GM23248 (cell line): ENCODE measurements at regions not wholly inside any gene's neighbourhood (a gene's known extent, or its start where the extent isn't known, plus 50 kb on each side); places are given as distances from the start of the nearest gene placed in this dataset.

Source experiments
- DNase-seq: peaks from one replicate; pipeline ENCODE4 v3.0.0-alpha.2; 2015
- H2AFZ ChIP-seq: fragments of 200-600 bp; sonication (generic); 2 replicates; pipeline ENCODE4 v1.6.1; 2016; ENCODE audit warnings: antibody characterized with exemption
- H3F3A ChIP-seq: fragments of 200-600 bp; sonication (generic); 2 replicates; pipeline ENCODE4 v1.6.1; 2016; ENCODE audit warnings: mild to moderate bottlenecking, antibody characterized with exemption, mixed run types; ENCODE audit not compliant: insufficient read depth
- H3K27ac ChIP-seq: fragments of 200-600 bp; sonication (generic); 2 replicates; pipeline ENCODE4 v1.5.1; 2016; ENCODE audit warnings: mild to moderate bottlenecking
- H3K27me3 ChIP-seq: fragments of 200-600 bp; sonication (generic); replicated peaks from 2 replicates; pipeline ENCODE4 v1.6.1; 2016; ENCODE audit warnings: mild to moderate bottlenecking; ENCODE audit not compliant: insufficient read depth
- H3K36me3 ChIP-seq: fragments of 200-600 bp; sonication (generic); 2 replicates; pipeline ENCODE4 v1.6.1; 2016; ENCODE audit warnings: low read depth, mild to moderate bottlenecking
- H3K4me1 ChIP-seq: fragments of 200-600 bp; sonication (generic); 2 replicates; pipeline ENCODE4 v1.6.1; 2016; ENCODE audit warnings: mild to moderate bottlenecking; ENCODE audit not compliant: insufficient read depth
- H3K4me2 ChIP-seq: fragments of 200-600 bp; sonication (generic); one replicate; pipeline ENCODE4 v1.6.1; 2016; ENCODE audit warnings: mild to moderate bottlenecking; ENCODE audit not compliant: unreplicated experiment
- H3K4me3 ChIP-seq: fragments of 200-600 bp; sonication (generic); 2 replicates; pipeline ENCODE4 v1.5.1; 2016; ENCODE audit warnings: mild to moderate bottlenecking
- H3K79me2 ChIP-seq: fragments of 200-600 bp; sonication (generic); 2 replicates; pipeline ENCODE4 v1.6.1; 2016; ENCODE audit warnings: mild to moderate bottlenecking; ENCODE audit not compliant: insufficient read depth
- H3K9ac ChIP-seq: fragments of 200-600 bp; sonication (generic); 2 replicates; pipeline ENCODE4 v1.6.1; 2016; ENCODE audit warnings: mild to moderate bottlenecking
- H3K9me2 ChIP-seq: fragments of 200-600 bp; sonication (generic); 2 replicates; pipeline ENCODE4 v1.6.1; 2016; ENCODE audit warnings: mixed run types, mild to moderate bottlenecking, moderate library complexity; ENCODE audit not compliant: insufficient read depth
- H3K9me3 ChIP-seq: fragments of 200-600 bp; sonication (generic); one replicate; pipeline ENCODE4 v1.6.1; 2017; ENCODE audit warnings: low read depth
- H4K20me1 ChIP-seq: fragments of 200-600 bp; sonication (generic); 2 replicates; pipeline ENCODE4 v1.6.0; 2016; ENCODE audit not compliant: insufficient read depth
- EZH2 ChIP-seq: fragments of 200-600 bp; sonication (generic); IDR thresholded peaks from 2 replicates; pipeline ENCODE4 v1.6.1; 2018; ENCODE audit warnings: antibody characterized with exemption, mild to moderate bottlenecking; ENCODE audit not compliant: insufficient read depth, poor library complexity, severe bottlenecking
- EZH2phosphoT487 ChIP-seq: fragments of 200-600 bp; sonication (generic); IDR thresholded peaks from 2 replicates; pipeline ENCODE4 v1.6.1; 2018; ENCODE audit warnings: antibody characterized with exemption, moderate library complexity, mild to moderate bottlenecking, low read depth; ENCODE audit not compliant: insufficient read depth
- WGBS, 2 experiments: methylation state at CpG; one replicate each; pipeline ENCODE4 v1.1.6; 2015 to 2017; ENCODE audit warnings: low lambda C conversion rate in 2 of 2, low coverage in 1 of 2; ENCODE audit errors: missing lambda C conversion rate in 2 of 2; 5-methylcytosine and 5-hydroxymethylcytosine counted together
- in situ Hi-C: fragments of 300-500 bp; cut with MboI; formaldehyde crosslinking; loops from 2 replicates; pipeline ENCODE4 v1.15.0; 2020

GRCh38 chr6:30821862-30822784 lies 62.2 kb upstream of the DDR1 start:
- peaks cover 42% of the 10 kb centered on the region for H3F3A ChIP-seq
- no peaks in the 10 kb centered on the region for H3K27me3 ChIP-seq
- in situ Hi-C loops, result loop anchor here (10.0 kb wide), 1 partner anchor 263 kb away; no protein-coding TSS in a partner anchor
- no peak overlapping the region for H3K27ac ChIP-seq
- no peak overlapping the region for H3K4me2 ChIP-seq
- H2AFZ ChIP-seq, result peak overlapping the region; percentile 80
- H4K20me1 ChIP-seq, result no peaks in the 10 kb centered on the region
- no peaks in the 10 kb centered on the region for H3K79me2 ChIP-seq
- TF ChIP-seq EZH2 (no peak), EZH2phosphoT487 (no peak)
- peak overlapping the region; percentile 39 for H3K9ac ChIP-seq
- no peaks in the 10 kb centered on the region for H3K9me2 ChIP-seq
- DNase-seq, result peak; percentile 63
- no peaks in the 10 kb centered on the region for H3K36me3 ChIP-seq
- WGBS, 2 experiments, result 47 to 52% methylated on average over 6 of the region's 6 CpGs
- no peaks in the 10 kb centered on the region for H3K9me3 ChIP-seq
- no peak overlapping the region for H3K4me3 ChIP-seq
- H3K4me1 ChIP-seq, result peaks cover 47% of the 10 kb centered on the region

- peak; percentile 88 for DNase-seq
- TF ChIP-seq EZH2phosphoT487 (no peak), EZH2 (no peak)
- H2AFZ ChIP-seq, result peak overlapping the region; percentile 19; the same call in 1 of the 2 replicates
- H3F3A ChIP-seq, result peaks cover 42% of the 10 kb centered on the region
- H3K4me3 ChIP-seq, result no peak overlapping the region
- no peaks in the 10 kb centered on the region for H3K36me3 ChIP-seq
- H3K9me3 ChIP-seq, result no peaks in the 10 kb centered on the region
- no peaks in the 10 kb centered on the region for H3K79me2 ChIP-seq
- H3K4me1 ChIP-seq, result peaks cover 45% of the 10 kb centered on the region
- no peaks in the 10 kb centered on the region for H4K20me1 ChIP-seq
- H3K27ac ChIP-seq, result peak overlapping the region; percentile 96
- H3K9me2 ChIP-seq, result no peaks in the 10 kb centered on the region
- H3K27me3 ChIP-seq, result no peaks in the 10 kb centered on the region
- peak overlapping the region; percentile 76 for H3K9ac ChIP-seq
- H3K4me2 ChIP-seq, result peak overlapping the region; percentile 59
- in situ Hi-C loops, result loop anchor here (10.0 kb wide), 1 partner anchor 265 kb away; no protein-coding TSS in a partner anchor
- WGBS, 2 experiments, result 67 to 75% methylated on average over 1 of the region's 1 CpG
Measured at GRCh38 chr6:30820193-30820592, 64.1 kb upstream of the DDR1 start.

DNA sequence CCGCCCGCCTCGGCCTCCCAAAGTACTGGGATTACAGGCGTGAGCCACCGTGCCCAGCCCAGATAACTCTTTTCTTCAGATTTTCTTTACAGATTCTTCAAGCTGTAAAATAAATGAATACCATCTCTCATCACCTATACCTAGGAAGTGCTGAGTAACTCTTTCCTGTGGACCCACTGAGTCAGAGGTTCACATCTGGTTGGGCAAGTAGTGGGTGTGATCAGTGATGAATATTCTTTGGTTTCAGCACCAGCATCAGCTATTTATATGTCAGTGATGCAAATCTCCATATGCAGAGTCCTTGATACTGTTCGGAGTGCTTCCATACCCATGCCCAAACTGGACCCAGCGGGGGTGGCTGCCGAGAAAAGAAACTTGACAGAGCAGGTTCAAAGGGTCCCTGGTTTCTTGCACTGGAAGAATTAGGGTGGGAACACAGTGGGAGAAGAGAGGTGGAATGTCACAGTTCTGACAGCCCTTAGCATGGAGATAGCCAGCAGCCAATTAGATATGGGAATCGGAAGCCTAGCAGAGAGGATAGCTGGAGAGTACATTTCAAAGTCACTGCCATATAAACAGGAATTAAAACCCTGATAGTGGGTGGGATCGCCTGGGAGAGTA lies 64.9 kb upstream of the DDR1 start:
- TF ChIP-seq EZH2 (no peak), EZH2phosphoT487 (no peak)
- Histone ChIP-seq H3K9me3 (no peaks in the 10 kb centered on the region), H2AFZ (0 out of 2 replicates have a peak overlapping the region, but pooled peaks have one; percentile 19), H3K36me3 (no peaks in the 10 kb centered on the region), H3F3A (peaks cover 45% of the 10 kb centered on the region), H3K9ac (peak overlapping the region; percentile 76), H3K27me3 (no peaks in the 10 kb centered on the region), H3K4me3 (no peak overlapping the region), H4K20me1 (no peaks in the 10 kb centered on the region), H3K79me2 (no peaks in the 10 kb centered on the region), H3K4me1 (peaks cover 47% of the 10 kb centered on the region), H3K27ac (peak overlapping the region; percentile 96), H3K4me2 (peak overlapping the region; percentile 65), H3K9me2 (no peaks in the 10 kb centered on the region)
- WGBS, 2 experiments, result 85 to 88% methylated on average over 10 of the region's 10 CpGs
- DNase-seq, result peak; percentile 87
- in situ Hi-C loops, result loop anchor here (10.0 kb wide), 1 partner anchor 75 kb away; the partner anchor contains the start of genes FLOT1 and IER3

DNA sequence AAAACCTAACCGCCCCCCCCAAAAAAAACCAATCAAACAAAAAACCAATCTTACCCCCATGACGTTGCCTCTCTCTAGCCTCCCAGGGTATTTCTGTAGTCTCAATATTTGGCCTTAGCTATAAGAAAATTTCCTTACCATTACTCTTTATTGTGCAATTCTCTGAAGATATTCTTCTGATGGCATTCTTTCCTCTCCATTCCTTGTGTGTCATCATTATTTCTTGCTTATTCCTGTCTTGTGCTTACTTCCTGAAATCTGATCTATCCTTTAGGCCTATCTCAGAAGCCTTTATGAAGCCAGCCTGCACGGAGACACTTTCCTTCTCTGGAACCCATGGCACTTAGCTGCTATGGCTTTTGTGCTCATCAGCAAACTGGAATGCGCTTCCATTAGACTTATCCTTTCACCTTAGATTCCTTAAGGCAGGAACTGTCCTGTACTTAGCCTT lies 65.9 kb upstream of the DDR1 start:
- no peak overlapping the region for H3K4me3 ChIP-seq
- no peaks in the 10 kb centered on the region for H3K27me3 ChIP-seq
- peak overlapping the region; percentile 96 for H3K27ac ChIP-seq
- peak overlapping the region; percentile 65 for H3K4me2 ChIP-seq
- no peaks in the 10 kb centered on the region for H3K36me3 ChIP-seq
- WGBS, 2 experiments, result 64 to 66% methylated on average over 4 of the region's 4 CpGs
- H3K4me1 ChIP-seq, result peaks cover 57% of the 10 kb centered on the region
- H3F3A ChIP-seq, result peaks cover 49% of the 10 kb centered on the region
- H3K9me2 ChIP-seq, result no peaks in the 10 kb centered on the region
- no peaks in the 10 kb centered on the region for H3K79me2 ChIP-seq
- DNase-seq, result peak; percentile 91
- in situ Hi-C loops, result loop anchor here (10.0 kb wide), 1 partner anchor 74 kb away; the partner anchor contains the start of genes FLOT1 and IER3
- H2AFZ ChIP-seq, result peak overlapping the region; percentile 68
- H4K20me1 ChIP-seq, result no peaks in the 10 kb centered on the region
- peak overlapping the region; percentile 76 for H3K9ac ChIP-seq
- H3K9me3 ChIP-seq, result no peaks in the 10 kb centered on the region
- no peak for TF ChIP-seq EZH2
- no peak for TF ChIP-seq EZH2phosphoT487
